ENCODE measurements at regions not wholly inside any gene's neighbourhood (a gene's known extent, or its start where the extent isn't known, plus 50 kb on each side); places are given as distances from the start of the nearest gene placed in this dataset.
A peak's percentile ranks its signal among the peaks of the same experiment; 100 is the strongest.

DNA sequence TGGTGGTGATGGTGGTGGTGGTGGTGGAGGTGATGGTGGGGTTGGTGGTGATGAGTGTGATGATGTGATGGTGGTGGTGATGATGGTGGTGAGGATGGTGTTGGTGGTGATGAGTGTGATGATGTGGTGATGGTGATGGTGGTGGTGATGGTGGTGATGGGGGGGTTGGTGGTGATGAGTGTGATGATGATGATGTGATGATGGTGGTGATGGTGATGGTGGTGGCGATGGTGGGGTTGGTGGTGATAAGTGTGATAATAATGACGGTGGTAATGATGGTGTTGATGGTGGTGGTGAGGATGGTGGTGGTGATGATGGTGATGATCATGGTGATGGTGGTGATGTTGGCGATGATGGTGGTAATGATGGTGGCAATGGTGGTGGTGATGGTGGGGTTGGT lies 67.7 kb downstream of the RRM2 start:
- Histone ChIP-seq H3K27ac (no peak overlapping the region), H3K4me2 (peak overlapping the region in 2 of 11 experiments; percentile 4 to 95; a peak in 3 of 22 replicates), H3K9me3 (replicated peaks in 1 of 11) (peaks cover 0 to 16% (median 4%) of the 10 kb centered on the region in 11 experiments; a peak in 7 of 22 replicates), H3K4me1 (peaks cover 37 to 48% (median 46%) of the 10 kb centered on the region in 10 experiments), H3K27me3 (peaks cover 0 to 4% (median 0%) of the 10 kb centered on the region in 11 experiments; a peak in 1 of 22 replicates), H3K36me3 (peaks cover 0 to 58% (median 39%) of the 10 kb centered on the region in 11 experiments; a peak in 18 of 22 replicates), H3K4me3 (no peak overlapping the region), H4K20me1 (peaks cover 0 to 46% (median 27%) of the 10 kb centered on the region in 11 experiments; a peak in 16 of 22 replicates), H3K9ac (no peak overlapping the region)
- no peak for TF ChIP-seq Cebpa-rat (IDR thresholded peaks at IDR 0.05)

- Histone ChIP-seq H3K36me3 (peaks cover 0 to 64% (median 45%) of the 10 kb centered on the region in 11 experiments; a peak in 18 of 22 replicates), H3K4me3 (no peak overlapping the region), H3K27ac (peak overlapping the region in 3 of 11 experiments; percentile 51 to 62 (median 56); a peak in 2 of 22 replicates), H3K27me3 (peaks cover 0 to 4% (median 0%) of the 10 kb centered on the region in 11 experiments; a peak in 1 of 22 replicates), H3K4me1 (peaks cover 37 to 48% (median 46%) of the 10 kb centered on the region in 10 experiments), H3K4me2 (peak overlapping the region; percentile 55 to 99 (median 95)), H3K9ac (peak overlapping the region in 3 of 11 experiments; percentile 59 to 71 (median 61); a peak in 3 of 22 replicates), H3K9me3 (replicated peaks in 1 of 11) (peaks cover 0 to 18% (median 4%) of the 10 kb centered on the region in 11 experiments; a peak in 10 of 22 replicates), H4K20me1 (peaks cover 0 to 46% (median 27%) of the 10 kb centered on the region in 11 experiments; a peak in 16 of 22 replicates)
- TF ChIP-seq Cebpa-rat (IDR thresholded peaks at IDR 0.05), result no peak
Observed at GRCh38 chr2:10190737-10191532, 68.4 kb downstream of the RRM2 start.

GRCh38 chr2:10191554-10191953 lies 69.0 kb downstream of the RRM2 start:
- H3K4me1 ChIP-seq, result peaks cover 37 to 48% (median 46%) of the 10 kb centered on the region in 10 experiments
- peaks cover 0 to 64% (median 47%) of the 10 kb centered on the region in 11 experiments; a peak in 18 of 22 replicates for H3K36me3 ChIP-seq

GRCh38 chr2:10192392-10193015 lies 70.0 kb downstream of the RRM2 start:
- TF ChIP-seq Cebpa-rat (IDR thresholded peaks at IDR 0.05), result no peak
- Histone ChIP-seq H3K27ac (peak overlapping the region in 6 of 11 experiments; percentile 19 to 62 (median 37); a peak in 8 of 22 replicates), H3K4me3 (peak overlapping the region in 4 of 10 experiments; percentile 24 to 29 (median 27); a peak in 4 of 20 replicates), H3K4me1 (peaks cover 37 to 48% (median 46%) of the 10 kb centered on the region in 10 experiments), H3K36me3 (peaks cover 0 to 64% (median 48%) of the 10 kb centered on the region in 11 experiments; a peak in 17 of 22 replicates), H3K9ac (peak overlapping the region in 8 of 11 experiments; percentile 17 to 71 (median 46); a peak in 13 of 22 replicates), H4K20me1 (peaks cover 0 to 37% (median 27%) of the 10 kb centered on the region in 11 experiments; a peak in 16 of 22 replicates), H3K4me2 (peak overlapping the region; percentile 55 to 99 (median 95)), H3K27me3 (peaks cover 0 to 4% (median 0%) of the 10 kb centered on the region in 11 experiments; a peak in 1 of 22 replicates), H3K9me3 (replicated peaks in 1 of 11) (peaks cover under 1 to 34% (median 18%) of the 10 kb centered on the region in 11 experiments; a peak in 19 of 22 replicates)

More at GRCh38 chr2:10191554-10191953, 69.0 kb downstream of the RRM2 start:
- TF ChIP-seq Cebpa-rat (IDR thresholded peaks at IDR 0.05), result no peak
- Histone ChIP-seq H3K4me3 (peak overlapping the region in 1 of 10 experiments; percentile 29; a peak in 1 of 20 replicates), H3K4me2 (peak overlapping the region; percentile 55 to 99 (median 95)), H3K9ac (peak overlapping the region in 7 of 11 experiments; percentile 17 to 71 (median 59); a peak in 8 of 22 replicates), H3K9me3 (replicated peaks in 1 of 11) (peaks cover 0 to 25% (median 8%) of the 10 kb centered on the region in 11 experiments; a peak in 16 of 22 replicates), H3K27ac (peak overlapping the region in 4 of 11 experiments; percentile 15 to 62 (median 54); a peak in 3 of 22 replicates), H3K27me3 (peaks cover 0 to 4% (median 0%) of the 10 kb centered on the region in 11 experiments; a peak in 1 of 22 replicates), H4K20me1 (peaks cover 0 to 43% (median 27%) of the 10 kb centered on the region in 11 experiments; a peak in 16 of 22 replicates)

- Histone ChIP-seq H3K4me1 (peaks cover 37 to 48% (median 46%) of the 10 kb centered on the region in 10 experiments), H3K36me3 (peaks cover 0 to 64% (median 50%) of the 10 kb centered on the region in 11 experiments; a peak in 17 of 22 replicates), H3K4me2 (peak overlapping the region; percentile 42 to 99 (median 95); a peak in 20 of 22 replicates), H3K4me3 (no peak overlapping the region; a peak in 1 of 20 replicates), H3K27me3 (peaks cover 0 to 4% (median 0%) of the 10 kb centered on the region in 11 experiments; a peak in 1 of 22 replicates), H3K9ac (peak overlapping the region in 2 of 11 experiments; percentile 4 to 5; a peak in 2 of 22 replicates), H4K20me1 (peaks cover 0 to 37% (median 27%) of the 10 kb centered on the region in 11 experiments; a peak in 16 of 22 replicates), H3K9me3 (replicated peaks in 1 of 11) (peaks cover 9 to 42% (median 26%) of the 10 kb centered on the region in 11 experiments; a peak in 21 of 22 replicates), H3K27ac (no peak overlapping the region)
- no peak for TF ChIP-seq Cebpa-rat (IDR thresholded peaks at IDR 0.05)
Observed at GRCh38 chr2:10193276-10193795, 70.8 kb downstream of the RRM2 start.

DNA sequence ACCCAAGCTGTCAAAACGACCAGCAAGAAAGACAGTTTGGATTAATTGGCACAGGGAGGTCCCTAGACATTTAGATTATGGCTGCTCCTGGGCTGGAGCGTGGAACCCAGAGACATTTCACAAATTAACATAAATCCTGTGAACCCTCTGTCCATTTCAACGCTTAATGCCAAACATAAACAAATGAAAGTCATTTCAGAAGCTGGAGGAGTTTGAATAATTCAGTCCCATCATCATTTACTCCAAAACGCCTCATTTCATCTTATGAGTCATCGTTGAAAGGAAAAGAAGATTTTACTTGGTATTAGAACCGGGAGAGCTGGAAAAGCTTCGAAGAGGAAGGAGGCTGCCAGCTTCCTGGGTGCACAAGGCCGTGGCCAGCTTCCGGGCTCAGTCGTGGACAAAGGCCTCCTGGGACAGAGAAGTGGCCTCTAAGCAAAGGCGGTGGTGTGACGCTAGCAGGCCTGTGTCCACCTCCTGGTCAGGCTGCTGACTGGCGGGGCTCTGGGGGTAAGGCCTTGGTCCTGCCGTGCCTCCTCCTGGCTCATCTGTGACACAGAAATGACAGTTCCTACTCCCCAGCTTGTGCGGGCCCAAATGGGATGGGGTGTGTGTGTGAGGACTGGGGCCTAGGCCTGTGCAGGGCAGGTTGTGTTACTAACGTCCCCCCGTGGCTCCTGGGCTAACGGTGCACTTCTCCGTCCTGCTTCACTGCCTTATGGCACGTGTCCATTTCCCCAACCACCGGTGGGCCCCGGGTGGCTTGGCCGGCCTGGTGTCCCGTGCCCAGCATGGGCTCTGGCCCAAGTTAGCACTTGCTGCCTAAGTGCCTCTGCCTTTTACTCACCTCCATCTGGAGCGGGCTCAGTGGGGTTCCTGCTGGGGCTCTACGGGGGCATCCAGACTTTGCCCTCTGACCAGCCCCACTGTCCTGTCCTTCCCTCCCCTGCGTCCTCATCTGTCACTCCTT lies 71.6 kb downstream of the RRM2 start:
- Histone ChIP-seq H3K9ac (peak overlapping the region in 2 of 11 experiments; percentile 4 to 5; a peak in 1 of 22 replicates), H4K20me1 (peaks cover 0 to 37% (median 27%) of the 10 kb centered on the region in 11 experiments; a peak in 16 of 22 replicates), H3K36me3 (peaks cover 0 to 64% (median 48%) of the 10 kb centered on the region in 11 experiments; a peak in 17 of 22 replicates), H3K27ac (peak overlapping the region in 3 of 11 experiments; percentile 21 to 27 (median 23); a peak in 4 of 22 replicates), H3K4me3 (no peak overlapping the region), H3K4me2 (peak overlapping the region; percentile 32 to 99 (median 95); a peak in 20 of 22 replicates), H3K9me3 (replicated peaks in 1 of 11) (peaks cover 11 to 43% (median 29%) of the 10 kb centered on the region in 11 experiments; a peak in 21 of 22 replicates), H3K4me1 (peaks cover 37 to 48% (median 46%) of the 10 kb centered on the region in 10 experiments), H3K27me3 (peaks cover 0 to 4% (median 0%) of the 10 kb centered on the region in 11 experiments; a peak in 1 of 22 replicates)
- TF ChIP-seq Cebpa-rat (IDR thresholded peaks at IDR 0.05), result no peak

All from BLaER1 treated with 17β-estradiol and CSF1 and Interleukin-3, amounts not matched to agents 10 nM and 100 nM (cell line).